ENCODE measurements at regions not wholly inside any gene's neighbourhood (a gene's known extent, or its start where the extent isn't known, plus 50 kb on each side); places are given as distances from the start of the nearest gene placed in this dataset.

- Histone ChIP-seq H3K27me3 (ENCODE audit: insufficient read depth, low read length) (no peaks in the 10 kb centered on the region), H2AFZ (ENCODE audit: low read length, unreplicated experiment) (peak overlapping the region; percentile 19), H3K4me1 (ENCODE audit: control insufficient read depth, insufficient read depth, low read length, unreplicated experiment) (peaks cover 38% of the 10 kb centered on the region), H3K79me2 (ENCODE audit: control insufficient read depth, insufficient read depth, low read length, unreplicated experiment) (no peaks in the 10 kb centered on the region), H3K27ac (ENCODE audit: low read depth, low read length) (peak overlapping the region; percentile 49), H3K4me3 (ENCODE audit: low read depth, low read length) (no peak overlapping the region), H3K36me3 (ENCODE audit: insufficient read depth, low read length) (no peaks in the 10 kb centered on the region)
Measured at GRCh38 chr2:196249860-196250259, 78.5 kb upstream of the STK17B start.

- Histone ChIP-seq H3K4me1 (ENCODE audit: control insufficient read depth, insufficient read depth, low read length, unreplicated experiment) (peaks cover 30% of the 10 kb centered on the region), H3K4me3 (ENCODE audit: low read depth, low read length) (no peak overlapping the region), H2AFZ (ENCODE audit: low read length, unreplicated experiment) (no peak overlapping the region), H3K27me3 (ENCODE audit: insufficient read depth, low read length) (no peaks in the 10 kb centered on the region), H3K36me3 (ENCODE audit: insufficient read depth, low read length) (no peaks in the 10 kb centered on the region), H3K79me2 (ENCODE audit: control insufficient read depth, insufficient read depth, low read length, unreplicated experiment) (no peaks in the 10 kb centered on the region), H3K27ac (ENCODE audit: low read depth, low read length) (no peak overlapping the region)
Measured at GRCh38 chr2:196251132-196251531, 79.8 kb upstream of the STK17B start.

- H3K36me3 ChIP-seq (ENCODE audit: insufficient read depth, low read length), result no peaks in the 10 kb centered on the region
Measured at GRCh38 chr2:196252408-196253115, 81.2 kb upstream of the STK17B start.

GRCh38 chr2:196253116-196253480 is 81.7 kb upstream of the STK17B start:
- Histone ChIP-seq H3K79me2 (ENCODE audit: control insufficient read depth, insufficient read depth, low read length, unreplicated experiment) (no peaks in the 10 kb centered on the region), H3K27ac (ENCODE audit: low read depth, low read length) (no peak overlapping the region), H3K4me3 (ENCODE audit: low read depth, low read length) (no peak overlapping the region), H3K4me1 (ENCODE audit: control insufficient read depth, insufficient read depth, low read length, unreplicated experiment) (peaks cover 21% of the 10 kb centered on the region), H2AFZ (ENCODE audit: low read length, unreplicated experiment) (no peak overlapping the region), H3K36me3 (ENCODE audit: insufficient read depth, low read length) (no peaks in the 10 kb centered on the region), H3K27me3 (ENCODE audit: insufficient read depth, low read length) (no peaks in the 10 kb centered on the region)

More at GRCh38 chr2:196252408-196253115, 81.2 kb upstream of the STK17B start:
- peaks cover 26% of the 10 kb centered on the region for H3K4me1 ChIP-seq (ENCODE audit: control insufficient read depth, insufficient read depth, low read length, unreplicated experiment)
- no peak overlapping the region for H3K27ac ChIP-seq (ENCODE audit: low read depth, low read length)
- no peaks in the 10 kb centered on the region for H3K27me3 ChIP-seq (ENCODE audit: insufficient read depth, low read length)
- H2AFZ ChIP-seq (ENCODE audit: low read length, unreplicated experiment), result no peak overlapping the region
- H3K79me2 ChIP-seq (ENCODE audit: control insufficient read depth, insufficient read depth, low read length, unreplicated experiment), result no peaks in the 10 kb centered on the region
- no peak overlapping the region for H3K4me3 ChIP-seq (ENCODE audit: low read depth, low read length)

GRCh38 chr2:196256585-196256984 is 85.2 kb upstream of the STK17B start:
- Histone ChIP-seq H3K79me2 (ENCODE audit: control insufficient read depth, insufficient read depth, low read length, unreplicated experiment) (no peaks in the 10 kb centered on the region), H3K27ac (ENCODE audit: low read depth, low read length) (no peak overlapping the region), H3K36me3 (ENCODE audit: insufficient read depth, low read length) (no peaks in the 10 kb centered on the region), H3K4me3 (ENCODE audit: low read depth, low read length) (no peak overlapping the region), H3K27me3 (ENCODE audit: insufficient read depth, low read length) (no peaks in the 10 kb centered on the region), H3K4me1 (ENCODE audit: control insufficient read depth, insufficient read depth, low read length, unreplicated experiment) (peaks cover 21% of the 10 kb centered on the region), H2AFZ (ENCODE audit: low read length, unreplicated experiment) (no peak overlapping the region)

GRCh38 chr2:196257086-196257485 is 85.7 kb upstream of the STK17B start:
- Histone ChIP-seq H3K27ac (ENCODE audit: low read depth, low read length) (no peak overlapping the region), H2AFZ (ENCODE audit: low read length, unreplicated experiment) (no peak overlapping the region), H3K4me1 (ENCODE audit: control insufficient read depth, insufficient read depth, low read length, unreplicated experiment) (peaks cover 21% of the 10 kb centered on the region), H3K27me3 (ENCODE audit: insufficient read depth, low read length) (no peaks in the 10 kb centered on the region), H3K4me3 (ENCODE audit: low read depth, low read length) (no peak overlapping the region), H3K36me3 (ENCODE audit: insufficient read depth, low read length) (no peaks in the 10 kb centered on the region), H3K79me2 (ENCODE audit: control insufficient read depth, insufficient read depth, low read length, unreplicated experiment) (no peaks in the 10 kb centered on the region)

GRCh38 chr2:196258407-196258806 is 87.0 kb upstream of the STK17B start:
- H2AFZ ChIP-seq (ENCODE audit: low read length, unreplicated experiment), result no peak overlapping the region
- no peak overlapping the region for H3K4me3 ChIP-seq (ENCODE audit: low read depth, low read length)
- H3K27ac ChIP-seq (ENCODE audit: low read depth, low read length), result no peak overlapping the region
- H3K79me2 ChIP-seq (ENCODE audit: control insufficient read depth, insufficient read depth, low read length, unreplicated experiment), result no peaks in the 10 kb centered on the region
- no peaks in the 10 kb centered on the region for H3K36me3 ChIP-seq (ENCODE audit: insufficient read depth, low read length)
- peaks cover 21% of the 10 kb centered on the region for H3K4me1 ChIP-seq (ENCODE audit: control insufficient read depth, insufficient read depth, low read length, unreplicated experiment)
- H3K27me3 ChIP-seq (ENCODE audit: insufficient read depth, low read length), result no peaks in the 10 kb centered on the region

GRCh38 chr2:196259507-196260481 is 88.4 kb upstream of the STK17B start:
- Histone ChIP-seq H3K79me2 (ENCODE audit: control insufficient read depth, insufficient read depth, low read length, unreplicated experiment) (no peaks in the 10 kb centered on the region), H3K4me1 (ENCODE audit: control insufficient read depth, insufficient read depth, low read length, unreplicated experiment) (peaks cover 21% of the 10 kb centered on the region), H2AFZ (ENCODE audit: low read length, unreplicated experiment) (peak overlapping the region; percentile 72)

GRCh38 chr2:196260546-196260945 is 89.2 kb upstream of the STK17B start:
- no peaks in the 10 kb centered on the region for H3K27me3 ChIP-seq (ENCODE audit: insufficient read depth, low read length)
- H3K36me3 ChIP-seq (ENCODE audit: insufficient read depth, low read length), result no peaks in the 10 kb centered on the region
- no peak overlapping the region for H3K4me3 ChIP-seq (ENCODE audit: low read depth, low read length)
- peak overlapping the region; percentile 72 for H2AFZ ChIP-seq (ENCODE audit: low read length, unreplicated experiment)
- peak overlapping the region; percentile 92 for H3K27ac ChIP-seq (ENCODE audit: low read depth, low read length)
- H3K79me2 ChIP-seq (ENCODE audit: control insufficient read depth, insufficient read depth, low read length, unreplicated experiment), result no peaks in the 10 kb centered on the region
- peaks cover 21% of the 10 kb centered on the region for H3K4me1 ChIP-seq (ENCODE audit: control insufficient read depth, insufficient read depth, low read length, unreplicated experiment)

More at GRCh38 chr2:196259507-196260481, 88.4 kb upstream of the STK17B start:
- peak overlapping the region; percentile 92 for H3K27ac ChIP-seq (ENCODE audit: low read depth, low read length)
- H3K36me3 ChIP-seq (ENCODE audit: insufficient read depth, low read length), result no peaks in the 10 kb centered on the region
- H3K4me3 ChIP-seq (ENCODE audit: low read depth, low read length), result peak overlapping the region; percentile 42; the same call in 1 of the 2 replicates
- H3K27me3 ChIP-seq (ENCODE audit: insufficient read depth, low read length), result no peaks in the 10 kb centered on the region

GRCh38 chr2:196262606-196263005 is 91.2 kb upstream of the STK17B start:
- no peaks in the 10 kb centered on the region for H3K79me2 ChIP-seq (ENCODE audit: control insufficient read depth, insufficient read depth, low read length, unreplicated experiment)

More at GRCh38 chr2:196262606-196263005, 91.2 kb upstream of the STK17B start:
- H3K4me3 ChIP-seq (ENCODE audit: low read depth, low read length), result no peak overlapping the region
- H3K27me3 ChIP-seq (ENCODE audit: insufficient read depth, low read length), result no peaks in the 10 kb centered on the region
- H2AFZ ChIP-seq (ENCODE audit: low read length, unreplicated experiment), result no peak overlapping the region
- no peak overlapping the region for H3K27ac ChIP-seq (ENCODE audit: low read depth, low read length)
- peaks cover 30% of the 10 kb centered on the region for H3K4me1 ChIP-seq (ENCODE audit: control insufficient read depth, insufficient read depth, low read length, unreplicated experiment)
- H3K36me3 ChIP-seq (ENCODE audit: insufficient read depth, low read length), result no peaks in the 10 kb centered on the region

Data from ACC112 (cell line).